GM13976 (cell line): ENCODE measurements at regions not wholly inside any gene's neighbourhood (a gene's known extent, or its start where the extent isn't known, plus 50 kb on each side); places are given as distances from the start of the nearest gene placed in this dataset.

Experiments
- DNase-seq: peaks from one replicate; pipeline ENCODE4 v3.0.0; 2012; ENCODE audit warnings: low spot score
- CTCF ChIP-seq: IDR thresholded peaks from 2 replicates; pipeline ENCODE4 v1.5.1; 2012; ENCODE audit warnings: borderline replicate concordance, mild to moderate bottlenecking; ENCODE audit not compliant: insufficient read depth; ENCODE audit errors: extremely low read depth, missing control alignments, control extremely low read depth
- in situ Hi-C: fragments of 300-500 bp; cut with MboI; formaldehyde crosslinking; loops from one replicate; pipeline ENCODE4 v1.12.0; 2022; ENCODE audit warnings: low sequenced_read_pairs, mixed read lengths, inconsistent platforms; ENCODE audit not compliant: unreplicated experiment

GRCh38 chr13:47553329-47553977 is 447.6 kb downstream of the SUCLA2 start:
- in situ Hi-C loops, result no loop called here

GRCh38 chr13:47549219-47549752 is 451.8 kb downstream of the SUCLA2 start:
- DNase-seq, result no peak
- no peak for TF ChIP-seq CTCF
- in situ Hi-C loops, result no loop called here

More at GRCh38 chr13:47553329-47553977, 447.6 kb downstream of the SUCLA2 start:
- TF ChIP-seq CTCF, result no peak
- DNase-seq, result no peak

GRCh38 chr13:47548294-47548840 is 452.7 kb downstream of the SUCLA2 start:
- no peak for TF ChIP-seq CTCF
- in situ Hi-C loops, result no loop called here
- DNase-seq, result no peak

- in situ Hi-C loops, result no loop called here
- TF ChIP-seq CTCF, result no peak
- DNase-seq, result no peak
These were observed 454.5 kb downstream of the SUCLA2 start for GRCh38 chr13:47546391-47547225.

GRCh38 chr13:47545201-47546024 is 455.7 kb downstream of the SUCLA2 start:
- DNase-seq, result no peak
- TF ChIP-seq CTCF, result no peak
- in situ Hi-C loops, result no loop called here

- TF ChIP-seq CTCF, result no peak
- DNase-seq, result no peak
- in situ Hi-C loops, result no loop called here
These were observed 461.8 kb downstream of the SUCLA2 start for GRCh38 chr13:47539317-47539716.
